Hepatocyte (in vitro differentiated cells): ENCODE measurements at regions not wholly inside any gene's neighbourhood (a gene's known extent, or its start where the extent isn't known, plus 50 kb on each side); places are given as distances from the start of the nearest gene placed in this dataset.

Experiments used
- EZH2 ChIP-seq: fragments of 200-600 bp; sonication (generic); IDR thresholded peaks from 2 replicates; pipeline ENCODE4 v1.6.1; 2016; ENCODE audit warnings: antibody characterized with exemption, mild to moderate bottlenecking, borderline replicate concordance
- TF ChIP-seq, protein P1 (sequence below): fragments of 200-600 bp; sonication (generic); IDR thresholded peaks from 2 replicates; pipeline ENCODE4 v1.5.1; 2016; ENCODE audit warnings: antibody characterized with exemption, mild to moderate bottlenecking; ENCODE audit not compliant: poor library complexity

DNA sequence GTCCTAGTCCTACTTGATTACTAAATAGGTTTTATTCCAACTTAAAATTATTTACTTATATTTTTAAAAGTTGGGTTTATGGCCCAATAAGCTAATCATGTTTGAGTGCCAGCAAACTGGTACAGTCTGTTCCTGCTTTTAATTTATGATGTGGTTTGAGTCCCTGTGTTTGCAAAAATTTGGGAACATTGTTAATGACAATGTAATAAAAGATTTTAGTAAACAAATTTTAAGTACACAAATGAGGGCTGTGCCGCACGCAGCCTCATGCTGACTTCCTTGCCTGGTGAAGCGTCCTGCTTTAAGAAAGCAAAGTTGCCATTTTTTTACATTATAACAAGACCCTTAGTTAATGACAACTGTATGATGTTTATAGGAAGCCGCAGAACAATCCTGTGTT is 96.8 kb upstream of the MAP1B start:
- TF ChIP-seq, protein P1, sequence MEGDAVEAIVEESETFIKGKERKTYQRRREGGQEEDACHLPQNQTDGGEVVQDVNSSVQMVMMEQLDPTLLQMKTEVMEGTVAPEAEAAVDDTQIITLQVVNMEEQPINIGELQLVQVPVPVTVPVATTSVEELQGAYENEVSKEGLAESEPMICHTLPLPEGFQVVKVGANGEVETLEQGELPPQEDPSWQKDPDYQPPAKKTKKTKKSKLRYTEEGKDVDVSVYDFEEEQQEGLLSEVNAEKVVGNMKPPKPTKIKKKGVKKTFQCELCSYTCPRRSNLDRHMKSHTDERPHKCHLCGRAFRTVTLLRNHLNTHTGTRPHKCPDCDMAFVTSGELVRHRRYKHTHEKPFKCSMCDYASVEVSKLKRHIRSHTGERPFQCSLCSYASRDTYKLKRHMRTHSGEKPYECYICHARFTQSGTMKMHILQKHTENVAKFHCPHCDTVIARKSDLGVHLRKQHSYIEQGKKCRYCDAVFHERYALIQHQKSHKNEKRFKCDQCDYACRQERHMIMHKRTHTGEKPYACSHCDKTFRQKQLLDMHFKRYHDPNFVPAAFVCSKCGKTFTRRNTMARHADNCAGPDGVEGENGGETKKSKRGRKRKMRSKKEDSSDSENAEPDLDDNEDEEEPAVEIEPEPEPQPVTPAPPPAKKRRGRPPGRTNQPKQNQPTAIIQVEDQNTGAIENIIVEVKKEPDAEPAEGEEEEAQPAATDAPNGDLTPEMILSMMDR: no peak
- no peak for TF ChIP-seq EZH2
